ENCODE measurements at regions not wholly inside any gene's neighbourhood (a gene's known extent, or its start where the extent isn't known, plus 50 kb on each side); places are given as distances from the start of the nearest gene placed in this dataset.
A peak's percentile ranks its signal among the peaks of the same experiment; 100 is the strongest.
"Not testable (repeated sequence)": the region's sequence is repeated elsewhere in the genome, so short reads cannot be mapped to it uniquely, and the experiment has no call there.

GRCh38 chr14:83624541-83624940 lies 1905.4 kb upstream of the FLRT2 start:
- DNase-seq (ENCODE audit: low read depth), result no peak

GRCh38 chr14:83632375-83632774 lies 1897.6 kb upstream of the FLRT2 start:
- DNase-seq (ENCODE audit: low read depth), result no peak

- no peak for DNase-seq (ENCODE audit: low read depth)
These were observed 1891.0 kb upstream of the FLRT2 start for GRCh38 chr14:83638748-83639504.

- not testable (repeated sequence) for DNase-seq (ENCODE audit: low read depth)
These were observed 1890.5 kb upstream of the FLRT2 start for GRCh38 chr14:83639505-83639875.

- no peak for DNase-seq (ENCODE audit: low read depth)
These were observed 1883.7 kb upstream of the FLRT2 start for GRCh38 chr14:83646228-83646627.

- no peak for DNase-seq (ENCODE audit: low read depth)
These were observed 1869.3 kb upstream of the FLRT2 start for GRCh38 chr14:83660597-83660996.

GRCh38 chr14:83664389-83664788 lies 1865.6 kb upstream of the FLRT2 start:
- no peak for DNase-seq (ENCODE audit: low read depth)

GRCh38 chr14:83689265-83689664 lies 1840.7 kb upstream of the FLRT2 start:
- DNase-seq (ENCODE audit: low read depth), result no peak

- DNase-seq (ENCODE audit: low read depth), result no peak
These were observed 1832.8 kb upstream of the FLRT2 start for GRCh38 chr14:83697099-83697498.

- no peak for DNase-seq (ENCODE audit: low read depth)
These were observed 1827.3 kb upstream of the FLRT2 start for GRCh38 chr14:83702619-83703018.

GRCh38 chr14:83706231-83706954 lies 1823.6 kb upstream of the FLRT2 start:
- DNase-seq (ENCODE audit: low read depth), result peak; percentile 50

- no peak for DNase-seq (ENCODE audit: low read depth)
These were observed 1822.9 kb upstream of the FLRT2 start for GRCh38 chr14:83707056-83707455.

GRCh38 chr14:83709116-83709515 lies 1820.8 kb upstream of the FLRT2 start:
- DNase-seq (ENCODE audit: low read depth), result no peak

GRCh38 chr14:83711046-83711445 lies 1818.9 kb upstream of the FLRT2 start:
- no peak for DNase-seq (ENCODE audit: low read depth)

- DNase-seq (ENCODE audit: low read depth), result peak; percentile 4
These were observed 1817.4 kb upstream of the FLRT2 start for GRCh38 chr14:83712418-83713129.

- no peak for DNase-seq (ENCODE audit: low read depth)
These were observed 1816.2 kb upstream of the FLRT2 start for GRCh38 chr14:83713732-83714131.

- no peak for DNase-seq (ENCODE audit: low read depth)
These were observed 1815.8 kb upstream of the FLRT2 start for GRCh38 chr14:83714151-83714550.

- DNase-seq (ENCODE audit: low read depth), result not testable (repeated sequence)
These were observed 1810.5 kb upstream of the FLRT2 start for GRCh38 chr14:83719435-83719834.

- DNase-seq (ENCODE audit: low read depth), result no peak
These were observed 1796.3 kb upstream of the FLRT2 start for GRCh38 chr14:83733670-83734069.

- no peak for DNase-seq (ENCODE audit: low read depth)
These were observed 1795.5 kb upstream of the FLRT2 start for GRCh38 chr14:83734431-83734830.

GRCh38 chr14:83741269-83741668 lies 1788.7 kb upstream of the FLRT2 start:
- DNase-seq (ENCODE audit: low read depth), result no peak

GRCh38 chr14:83744224-83744623 lies 1785.7 kb upstream of the FLRT2 start:
- no peak for DNase-seq (ENCODE audit: low read depth)

Measured in myocyte (in vitro differentiated cells).